ENCODE measurements at regions not wholly inside any gene's neighbourhood (a gene's known extent, or its start where the extent isn't known, plus 50 kb on each side); places are given as distances from the start of the nearest gene placed in this dataset.

DNA sequence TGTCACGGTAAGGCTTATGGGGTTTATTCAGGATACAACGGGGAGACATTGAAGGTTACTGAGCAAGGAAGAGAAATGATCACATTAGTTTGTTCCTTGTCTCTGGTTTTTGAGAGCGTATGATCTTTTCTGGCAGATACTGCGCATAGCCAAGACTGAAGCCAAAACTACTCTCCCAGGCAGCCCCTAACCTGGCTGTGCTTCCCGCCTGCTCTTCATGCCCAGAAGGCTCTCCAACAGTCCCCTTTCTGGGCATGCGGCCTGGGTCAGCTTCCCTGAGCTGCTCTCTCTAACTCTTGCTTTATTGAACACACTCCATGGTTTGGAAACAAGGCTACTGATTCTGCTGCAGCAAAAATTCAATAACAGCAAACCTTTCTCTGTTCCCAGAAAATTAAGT lies 306.6 kb downstream of the BUD13 start:
- no peak overlapping the region for H3K4me3 ChIP-seq (ENCODE audit: low read depth in 1 of 2, low read length in 2 of 2)
- H3K36me3 ChIP-seq (ENCODE audit: control insufficient read depth in 2 of 2, insufficient read depth in 2 of 2, low read length in 1 of 2) = no peaks in the 10 kb centered on the region
- no peaks in the 10 kb centered on the region for H3K9me3 ChIP-seq (ENCODE audit: control insufficient read depth in 2 of 2, insufficient read depth in 1 of 2, low read depth in 1 of 2, low read length in 1 of 2)
- 80 to 82% methylated on average over 6 of the region's 6 CpGs for WGBS, 2 donors
- no peak overlapping the region for H3K27ac ChIP-seq (ENCODE audit: low read depth in 2 of 2, low read length in 1 of 2)
- peaks cover 2 to 3% of the 10 kb centered on the region in 2 donors for H3K27me3 ChIP-seq (ENCODE audit: control insufficient read depth in 1 of 2, insufficient read depth in 2 of 2, low read length in 2 of 2)
- no peaks in the 10 kb centered on the region for H3K4me1 ChIP-seq (ENCODE audit: control insufficient read depth in 2 of 2, insufficient read depth in 2 of 2, low read length in 1 of 2)

DNA sequence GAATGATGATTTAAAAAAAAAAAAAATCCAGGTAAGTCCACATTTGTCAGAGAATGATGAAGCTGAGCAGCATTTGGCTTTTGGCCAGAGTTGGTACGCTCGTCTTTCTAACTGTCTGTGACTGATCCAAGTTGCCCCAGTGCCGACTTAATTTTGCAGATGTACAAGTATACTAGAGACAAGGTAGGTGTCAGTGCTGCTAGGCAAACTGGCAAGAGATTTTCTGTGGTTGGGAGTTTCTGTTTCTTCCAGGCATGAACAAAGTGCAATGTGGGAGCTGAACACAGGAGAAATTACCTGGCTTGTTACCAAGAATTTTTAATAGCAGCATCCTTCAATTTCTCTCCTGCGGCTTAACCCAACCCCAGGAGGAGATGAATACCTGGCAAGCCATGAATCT lies 307.7 kb downstream of the BUD13 start:
- no peaks in the 10 kb centered on the region for H3K36me3 ChIP-seq (ENCODE audit: control insufficient read depth in 2 of 2, insufficient read depth in 2 of 2, low read length in 1 of 2)
- H3K9me3 ChIP-seq (ENCODE audit: control insufficient read depth in 2 of 2, insufficient read depth in 1 of 2, low read depth in 1 of 2, low read length in 1 of 2) = no peaks in the 10 kb centered on the region
- no peaks in the 10 kb centered on the region for H3K4me1 ChIP-seq (ENCODE audit: control insufficient read depth in 2 of 2, insufficient read depth in 2 of 2, low read length in 1 of 2)
- no peak overlapping the region for H3K27ac ChIP-seq (ENCODE audit: low read depth in 2 of 2, low read length in 1 of 2)
- WGBS, 2 donors = 48 to 53% methylated on average over 4 of the region's 4 CpGs
- H3K4me3 ChIP-seq (ENCODE audit: low read depth in 1 of 2, low read length in 2 of 2) = no peak overlapping the region
- peaks cover 2 to 3% of the 10 kb centered on the region in 2 donors for H3K27me3 ChIP-seq (ENCODE audit: control insufficient read depth in 1 of 2, insufficient read depth in 2 of 2, low read length in 2 of 2)

DNA sequence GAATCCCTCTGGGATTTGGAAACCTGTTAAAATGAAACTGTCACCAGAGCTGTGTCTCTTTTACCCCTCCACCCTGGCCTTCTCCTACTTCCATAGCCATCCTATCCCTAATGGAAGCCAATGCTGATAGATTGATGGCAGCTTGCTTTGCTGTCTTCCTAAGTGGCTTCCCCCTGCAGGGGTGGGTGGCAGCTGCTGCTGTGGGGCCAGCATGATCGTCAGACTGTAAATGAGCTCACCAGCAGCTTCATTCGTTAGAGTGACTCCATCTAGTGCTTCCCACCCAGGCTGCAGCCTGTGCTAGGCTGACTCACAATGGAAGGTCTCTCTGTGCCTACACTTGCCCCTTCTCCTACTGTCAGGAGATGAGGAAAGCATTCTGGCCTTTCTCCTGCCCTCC lies 311.0 kb downstream of the BUD13 start:
- WGBS, 2 donors = 40 to 45% methylated on average over 2 of the region's 2 CpGs
- H3K36me3 ChIP-seq (ENCODE audit: control insufficient read depth in 2 of 2, insufficient read depth in 2 of 2, low read length in 1 of 2) = no peaks in the 10 kb centered on the region

DNA sequence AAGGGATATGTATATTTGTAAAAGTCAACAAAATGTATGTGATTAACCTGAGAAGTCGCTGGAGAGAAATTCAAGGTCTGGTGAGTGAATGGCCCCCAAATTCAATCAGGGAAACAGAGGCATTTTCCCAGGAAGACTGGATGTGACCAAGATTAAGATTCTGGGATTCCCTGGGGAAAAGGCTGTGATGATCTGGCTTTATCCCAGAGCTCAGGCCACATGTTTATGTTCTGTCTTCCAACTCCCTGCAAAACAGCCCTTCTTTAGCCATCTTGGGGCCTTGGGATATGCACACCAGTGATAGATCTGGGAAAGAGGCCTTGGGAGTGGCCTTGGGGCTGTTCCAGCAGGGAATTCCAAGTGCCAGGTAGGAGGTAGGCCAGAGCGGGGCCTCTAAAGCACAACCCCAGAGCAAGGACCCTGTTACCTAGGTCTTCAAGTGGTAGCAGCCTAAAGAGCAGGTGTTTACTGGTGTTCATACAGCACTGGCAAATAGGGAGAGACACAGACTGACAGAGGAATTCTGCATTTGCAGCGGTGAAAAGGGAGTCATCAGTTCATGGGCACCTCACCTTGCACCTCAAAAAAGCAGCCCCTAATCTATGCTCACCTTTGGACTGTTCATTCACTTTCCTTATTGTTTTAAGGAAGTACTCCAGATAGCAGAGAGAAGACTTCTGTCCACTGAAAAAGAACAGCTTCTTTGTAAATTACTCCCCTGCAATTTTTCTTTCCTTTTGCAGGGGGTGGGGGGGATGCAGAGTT lies 312.4 kb downstream of the BUD13 start:
- H3K4me1 ChIP-seq (ENCODE audit: control insufficient read depth in 2 of 2, insufficient read depth in 2 of 2, low read length in 1 of 2) = no peaks in the 10 kb centered on the region
- H3K36me3 ChIP-seq (ENCODE audit: control insufficient read depth in 2 of 2, insufficient read depth in 2 of 2, low read length in 1 of 2) = no peaks in the 10 kb centered on the region
- peaks cover 0 to 2% of the 10 kb centered on the region in 2 donors for H3K27me3 ChIP-seq (ENCODE audit: control insufficient read depth in 1 of 2, insufficient read depth in 2 of 2, low read length in 2 of 2)
- no peaks in the 10 kb centered on the region for H3K9me3 ChIP-seq (ENCODE audit: control insufficient read depth in 2 of 2, insufficient read depth in 1 of 2, low read depth in 1 of 2, low read length in 1 of 2)
- no peak overlapping the region for H3K4me3 ChIP-seq (ENCODE audit: low read depth in 1 of 2, low read length in 2 of 2)
- no peak overlapping the region for H3K27ac ChIP-seq (ENCODE audit: low read depth in 2 of 2, low read length in 1 of 2)
- 77% methylated on average over 3 of the region's 3 CpGs for WGBS, 2 donors

More for the DNA sequence above, 311.0 kb downstream of the BUD13 start:
- Histone ChIP-seq H3K27me3 (ENCODE audit: control insufficient read depth in 1 of 2, insufficient read depth in 2 of 2, low read length in 2 of 2) (peaks cover 2 to 3% of the 10 kb centered on the region in 2 donors), H3K27ac (ENCODE audit: low read depth in 2 of 2, low read length in 1 of 2) (no peak overlapping the region), H3K4me3 (ENCODE audit: low read depth in 1 of 2, low read length in 2 of 2) (no peak overlapping the region), H3K4me1 (ENCODE audit: control insufficient read depth in 2 of 2, insufficient read depth in 2 of 2, low read length in 1 of 2) (no peaks in the 10 kb centered on the region), H3K9me3 (ENCODE audit: control insufficient read depth in 2 of 2, insufficient read depth in 1 of 2, low read depth in 1 of 2, low read length in 1 of 2) (no peaks in the 10 kb centered on the region)

DNA sequence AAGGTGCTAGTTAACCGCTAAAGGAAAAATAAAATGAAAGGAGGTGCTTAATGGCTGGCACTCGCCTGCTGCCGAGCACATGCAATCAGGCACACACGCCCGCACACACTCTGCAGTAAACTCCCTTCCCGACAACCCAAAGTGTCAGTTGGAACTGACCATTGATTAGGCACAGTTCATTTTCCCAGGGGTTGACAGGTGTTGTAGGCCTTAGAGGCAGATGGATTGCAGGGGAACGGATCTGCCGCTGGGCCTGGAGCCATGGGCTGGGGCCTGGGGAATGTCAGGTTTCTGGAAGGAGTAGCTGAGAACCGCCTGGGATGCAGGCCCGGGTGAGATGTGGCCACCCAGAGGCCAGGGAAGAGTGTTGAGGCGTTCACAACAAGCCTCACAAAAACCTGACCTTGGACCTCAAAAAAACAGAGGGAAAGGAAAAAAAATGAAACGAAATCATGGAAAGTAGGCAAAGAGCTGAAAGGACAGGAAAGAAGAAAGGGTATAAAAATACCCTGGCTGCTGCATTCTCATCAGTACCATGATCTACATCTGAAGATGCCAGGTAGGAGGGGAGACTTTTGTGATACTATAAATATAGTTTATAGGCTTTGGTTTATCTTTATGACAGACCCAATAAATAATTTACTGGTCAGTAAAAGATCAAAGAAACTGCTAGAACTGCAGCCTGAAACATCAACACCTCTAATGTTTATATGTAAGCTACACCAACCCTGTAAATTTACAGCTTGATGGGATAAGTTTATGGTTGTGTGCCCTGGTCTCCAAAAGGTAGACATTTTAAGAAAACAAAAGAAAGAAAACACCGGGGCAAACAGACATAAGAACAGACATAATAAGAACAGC lies 313.4 kb downstream of the BUD13 start:
- WGBS, 2 donors = 65 to 73% methylated on average over 13 of the region's 13 CpGs
- Histone ChIP-seq H3K36me3 (ENCODE audit: control insufficient read depth in 2 of 2, insufficient read depth in 2 of 2, low read length in 1 of 2) (no peaks in the 10 kb centered on the region), H3K27me3 (ENCODE audit: control insufficient read depth in 1 of 2, insufficient read depth in 2 of 2, low read length in 2 of 2) (no peaks in the 10 kb centered on the region), H3K9me3 (ENCODE audit: control insufficient read depth in 2 of 2, insufficient read depth in 1 of 2, low read depth in 1 of 2, low read length in 1 of 2) (no peaks in the 10 kb centered on the region), H3K4me3 (ENCODE audit: low read depth in 1 of 2, low read length in 2 of 2) (no peak overlapping the region), H3K4me1 (ENCODE audit: control insufficient read depth in 2 of 2, insufficient read depth in 2 of 2, low read length in 1 of 2) (no peaks in the 10 kb centered on the region), H3K27ac (ENCODE audit: low read depth in 2 of 2, low read length in 1 of 2) (no peak overlapping the region)

DNA sequence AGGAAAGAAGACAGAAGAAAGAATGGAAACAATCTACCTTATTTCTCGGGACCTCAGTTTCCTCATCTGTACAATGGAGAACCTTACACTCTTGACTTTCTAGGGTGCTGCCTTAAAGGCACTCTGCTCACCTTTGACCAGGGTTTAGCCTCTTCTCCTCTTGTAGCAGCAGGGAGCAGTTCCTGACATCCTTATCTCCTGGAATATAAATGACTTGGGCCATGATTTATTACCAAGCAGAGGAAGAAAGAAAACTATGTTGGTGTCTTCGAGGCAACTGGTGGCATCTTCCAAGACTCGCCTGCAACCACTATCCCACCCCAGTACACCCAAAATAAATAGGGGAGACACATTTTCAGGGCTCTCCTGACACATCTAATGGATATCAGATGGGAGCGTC lies 314.2 kb downstream of the BUD13 start:
- Histone ChIP-seq H3K36me3 (ENCODE audit: control insufficient read depth in 2 of 2, insufficient read depth in 2 of 2, low read length in 1 of 2) (no peaks in the 10 kb centered on the region), H3K4me1 (ENCODE audit: control insufficient read depth in 2 of 2, insufficient read depth in 2 of 2, low read length in 1 of 2) (no peaks in the 10 kb centered on the region), H3K9me3 (ENCODE audit: control insufficient read depth in 2 of 2, insufficient read depth in 1 of 2, low read depth in 1 of 2, low read length in 1 of 2) (no peaks in the 10 kb centered on the region), H3K27ac (ENCODE audit: low read depth in 2 of 2, low read length in 1 of 2) (no peak overlapping the region), H3K4me3 (ENCODE audit: low read depth in 1 of 2, low read length in 2 of 2) (no peak overlapping the region), H3K27me3 (ENCODE audit: control insufficient read depth in 1 of 2, insufficient read depth in 2 of 2, low read length in 2 of 2) (no peaks in the 10 kb centered on the region)
- WGBS, 2 donors = 76 to 77% methylated on average over 4 of the region's 4 CpGs

DNA sequence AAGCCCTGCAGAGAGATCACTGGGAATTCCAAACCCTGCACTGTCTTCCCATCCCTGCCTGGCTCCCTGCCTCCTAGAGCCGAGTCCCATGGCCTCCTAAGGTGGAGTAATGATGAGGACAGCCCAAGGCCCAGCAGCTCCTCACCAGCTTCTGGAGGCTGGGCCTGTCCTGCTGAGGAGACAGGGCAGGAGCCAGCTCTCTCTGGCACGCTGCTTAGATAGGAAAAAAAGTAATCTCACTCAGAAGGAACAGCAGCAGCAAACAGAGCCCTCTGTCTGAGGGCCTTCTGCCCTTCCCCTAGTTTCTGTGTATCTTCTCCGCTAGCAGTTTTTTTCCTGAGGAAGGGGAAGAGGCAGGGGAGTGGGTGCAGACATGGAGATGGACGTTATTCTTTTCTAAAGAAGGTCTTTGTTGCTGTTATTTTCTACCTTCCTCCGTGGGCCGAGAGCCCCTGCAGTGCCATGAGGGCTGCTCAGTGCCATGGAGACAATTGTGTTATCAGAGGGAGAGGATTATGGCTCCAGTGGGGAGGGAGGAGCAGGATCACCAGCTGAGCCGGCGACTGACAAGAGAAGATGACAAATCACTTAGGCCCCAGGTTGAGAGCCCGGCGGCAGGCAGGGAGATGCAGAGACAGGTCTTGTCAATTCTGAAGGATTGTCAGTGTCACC lies 315.3 kb downstream of the BUD13 start:
- H3K9me3 ChIP-seq (ENCODE audit: control insufficient read depth in 2 of 2, insufficient read depth in 1 of 2, low read depth in 1 of 2, low read length in 1 of 2) = peaks cover 0 to 3% of the 10 kb centered on the region in 2 donors

GRCh38 chr11:116454951-116455350 lies 317.8 kb downstream of the BUD13 start:
- 76 to 78% methylated on average over 1 of the region's 1 CpG for WGBS, 2 donors
- no peaks in the 10 kb centered on the region for H3K36me3 ChIP-seq (ENCODE audit: control insufficient read depth in 2 of 2, insufficient read depth in 2 of 2, low read length in 1 of 2)
- no peak overlapping the region for H3K27ac ChIP-seq (ENCODE audit: low read depth in 2 of 2, low read length in 1 of 2)
- no peak overlapping the region for H3K4me3 ChIP-seq (ENCODE audit: low read depth in 1 of 2, low read length in 2 of 2)
- peaks cover 3% of the 10 kb centered on the region in 2 donors for H3K9me3 ChIP-seq (ENCODE audit: control insufficient read depth in 2 of 2, insufficient read depth in 1 of 2, low read depth in 1 of 2, low read length in 1 of 2)
- H3K27me3 ChIP-seq (ENCODE audit: control insufficient read depth in 1 of 2, insufficient read depth in 2 of 2, low read length in 2 of 2) = no peaks in the 10 kb centered on the region
- H3K4me1 ChIP-seq (ENCODE audit: control insufficient read depth in 2 of 2, insufficient read depth in 2 of 2, low read length in 1 of 2) = peaks cover 0 to 2% of the 10 kb centered on the region in 2 donors

More for the DNA sequence above, 315.3 kb downstream of the BUD13 start:
- no peak overlapping the region for H3K4me3 ChIP-seq (ENCODE audit: low read depth in 1 of 2, low read length in 2 of 2)
- H3K27me3 ChIP-seq (ENCODE audit: control insufficient read depth in 1 of 2, insufficient read depth in 2 of 2, low read length in 2 of 2) = no peaks in the 10 kb centered on the region
- H3K36me3 ChIP-seq (ENCODE audit: control insufficient read depth in 2 of 2, insufficient read depth in 2 of 2, low read length in 1 of 2) = no peaks in the 10 kb centered on the region
- peaks cover 0 to 2% of the 10 kb centered on the region in 2 donors for H3K4me1 ChIP-seq (ENCODE audit: control insufficient read depth in 2 of 2, insufficient read depth in 2 of 2, low read length in 1 of 2)
- no peak overlapping the region for H3K27ac ChIP-seq (ENCODE audit: low read depth in 2 of 2, low read length in 1 of 2)
- WGBS, 2 donors = 74 to 75% methylated on average over 10 of the region's 10 CpGs

GRCh38 chr11:116454020-116454645 lies 318.7 kb downstream of the BUD13 start:
- Histone ChIP-seq H3K27ac (ENCODE audit: low read depth in 2 of 2, low read length in 1 of 2) (no peak overlapping the region), H3K4me3 (ENCODE audit: low read depth in 1 of 2, low read length in 2 of 2) (no peak overlapping the region), H3K27me3 (ENCODE audit: control insufficient read depth in 1 of 2, insufficient read depth in 2 of 2, low read length in 2 of 2) (no peaks in the 10 kb centered on the region), H3K9me3 (ENCODE audit: control insufficient read depth in 2 of 2, insufficient read depth in 1 of 2, low read depth in 1 of 2, low read length in 1 of 2) (peaks cover 3% of the 10 kb centered on the region in 2 donors), H3K4me1 (ENCODE audit: control insufficient read depth in 2 of 2, insufficient read depth in 2 of 2, low read length in 1 of 2) (peaks cover 0 to 2% of the 10 kb centered on the region in 2 donors), H3K36me3 (ENCODE audit: control insufficient read depth in 2 of 2, insufficient read depth in 2 of 2, low read length in 1 of 2) (no peaks in the 10 kb centered on the region)
- WGBS, 2 donors = 47 to 53% methylated on average over 9 of the region's 9 CpGs
